Gastrocnemius medialis (tissue), 4 donors: ENCODE measurements at regions not wholly inside any gene's neighbourhood (a gene's known extent, or its start where the extent isn't known, plus 50 kb on each side); places are given as distances from the start of the nearest gene placed in this dataset.

ENCODE experiments used
- POLR2A ChIP-seq, 2 donors: fragments of 450-650 bp; IDR thresholded peaks; one replicate each; pipeline ENCODE4 v1.6.1; 2017; ENCODE audit warnings: antibody characterized with exemption in 2 of 2, mild to moderate bottlenecking in 2 of 2, moderate library complexity in 2 of 2
- TF ChIP-seq, protein P1 (sequence below), 5 experiments: fragments of 450-650 bp in 3 of 5; fragments of 200-600 bp in 2 of 5; sonication (generic) in 2 of 5; IDR thresholded peaks in 4 of 5; conservative IDR thresholded peaks in 1 of 5; 1 replicate in 4 of 5; 2 replicates in 1 of 5; pipeline ENCODE4 v1.5.1; 2016 to 2019; ENCODE audit warnings: antibody characterized with exemption in 5 of 5, mild to moderate bottlenecking in 3 of 5, moderate library complexity in 3 of 5

DNA sequence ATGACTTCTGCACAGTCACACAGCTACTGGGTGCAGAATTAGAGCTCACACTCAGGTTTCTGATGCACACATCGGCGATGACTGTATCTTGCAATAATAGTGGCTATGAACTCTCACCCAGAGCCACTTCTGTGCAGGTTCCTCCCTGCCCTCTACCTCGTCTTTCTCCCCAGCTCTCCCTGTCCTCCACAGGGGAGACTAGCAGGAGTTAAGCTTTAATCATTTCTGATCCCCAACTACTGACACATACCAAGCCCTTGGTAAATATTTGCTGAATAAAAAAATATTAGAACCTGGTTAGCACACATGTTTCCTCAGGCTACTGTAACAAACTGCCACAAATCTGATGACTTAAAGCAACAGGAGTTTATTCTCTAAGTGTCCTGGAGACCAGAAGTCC, 222.7 kb upstream of the FOXA2 start:
- TF ChIP-seq, protein P1, sequence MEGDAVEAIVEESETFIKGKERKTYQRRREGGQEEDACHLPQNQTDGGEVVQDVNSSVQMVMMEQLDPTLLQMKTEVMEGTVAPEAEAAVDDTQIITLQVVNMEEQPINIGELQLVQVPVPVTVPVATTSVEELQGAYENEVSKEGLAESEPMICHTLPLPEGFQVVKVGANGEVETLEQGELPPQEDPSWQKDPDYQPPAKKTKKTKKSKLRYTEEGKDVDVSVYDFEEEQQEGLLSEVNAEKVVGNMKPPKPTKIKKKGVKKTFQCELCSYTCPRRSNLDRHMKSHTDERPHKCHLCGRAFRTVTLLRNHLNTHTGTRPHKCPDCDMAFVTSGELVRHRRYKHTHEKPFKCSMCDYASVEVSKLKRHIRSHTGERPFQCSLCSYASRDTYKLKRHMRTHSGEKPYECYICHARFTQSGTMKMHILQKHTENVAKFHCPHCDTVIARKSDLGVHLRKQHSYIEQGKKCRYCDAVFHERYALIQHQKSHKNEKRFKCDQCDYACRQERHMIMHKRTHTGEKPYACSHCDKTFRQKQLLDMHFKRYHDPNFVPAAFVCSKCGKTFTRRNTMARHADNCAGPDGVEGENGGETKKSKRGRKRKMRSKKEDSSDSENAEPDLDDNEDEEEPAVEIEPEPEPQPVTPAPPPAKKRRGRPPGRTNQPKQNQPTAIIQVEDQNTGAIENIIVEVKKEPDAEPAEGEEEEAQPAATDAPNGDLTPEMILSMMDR (IDR thresholded peaks at IDR 0.05 in 4 of 5, conservative IDR thresholded peaks at IDR 0.05 in 1 of 5): no peak
- no peak for TF ChIP-seq POLR2A (IDR thresholded peaks at IDR 0.05)
